Keratinocyte (primary cell): ENCODE measurements at regions not wholly inside any gene's neighbourhood (a gene's known extent, or its start where the extent isn't known, plus 50 kb on each side); places are given as distances from the start of the nearest gene placed in this dataset.

Source experiments
- EZH2 ChIP-seq: IDR thresholded peaks from one replicate; pipeline ENCODE4 v1.6.1; 2012; ENCODE audit warnings: inconsistent platforms, mild to moderate bottlenecking, low read length, moderate library complexity
- TF ChIP-seq, protein P1 (sequence below), 3 experiments: IDR thresholded peaks in 1 of 3; conservative IDR thresholded peaks in 1 of 3; optimal IDR thresholded peaks in 1 of 3; 2 replicates in 2 of 3; 3 replicates in 1 of 3; pipeline versions ENCODE3 to v1.5.1; 2011; ENCODE audit warnings: low read length in 3 of 3, mild to moderate bottlenecking in 3 of 3, moderate library complexity in 2 of 3, control low read depth in 1 of 3, inconsistent platforms in 1 of 3; ENCODE audit not compliant: insufficient read depth in 2 of 3; ENCODE audit errors: extremely low read depth in 1 of 3

DNA sequence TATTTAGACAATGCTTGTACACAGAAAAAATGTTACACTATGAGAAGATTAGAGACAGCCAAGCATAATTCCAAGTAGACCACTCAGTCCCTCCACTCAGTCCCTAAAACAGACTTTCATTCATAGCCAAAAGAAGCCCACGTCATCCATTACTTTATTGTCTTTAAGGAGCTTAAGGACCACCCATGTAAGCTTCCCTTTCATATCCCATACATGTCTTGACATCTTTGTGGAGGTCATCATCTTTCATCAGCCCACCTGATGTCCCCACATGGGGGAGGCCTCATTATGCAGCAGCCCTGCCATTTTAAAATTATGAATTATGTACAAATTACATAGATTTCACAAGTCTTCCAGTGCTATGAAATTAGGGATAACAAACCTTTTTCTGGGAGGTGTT is 92.6 kb upstream of the PALMD start:
- TF ChIP-seq, protein P1, sequence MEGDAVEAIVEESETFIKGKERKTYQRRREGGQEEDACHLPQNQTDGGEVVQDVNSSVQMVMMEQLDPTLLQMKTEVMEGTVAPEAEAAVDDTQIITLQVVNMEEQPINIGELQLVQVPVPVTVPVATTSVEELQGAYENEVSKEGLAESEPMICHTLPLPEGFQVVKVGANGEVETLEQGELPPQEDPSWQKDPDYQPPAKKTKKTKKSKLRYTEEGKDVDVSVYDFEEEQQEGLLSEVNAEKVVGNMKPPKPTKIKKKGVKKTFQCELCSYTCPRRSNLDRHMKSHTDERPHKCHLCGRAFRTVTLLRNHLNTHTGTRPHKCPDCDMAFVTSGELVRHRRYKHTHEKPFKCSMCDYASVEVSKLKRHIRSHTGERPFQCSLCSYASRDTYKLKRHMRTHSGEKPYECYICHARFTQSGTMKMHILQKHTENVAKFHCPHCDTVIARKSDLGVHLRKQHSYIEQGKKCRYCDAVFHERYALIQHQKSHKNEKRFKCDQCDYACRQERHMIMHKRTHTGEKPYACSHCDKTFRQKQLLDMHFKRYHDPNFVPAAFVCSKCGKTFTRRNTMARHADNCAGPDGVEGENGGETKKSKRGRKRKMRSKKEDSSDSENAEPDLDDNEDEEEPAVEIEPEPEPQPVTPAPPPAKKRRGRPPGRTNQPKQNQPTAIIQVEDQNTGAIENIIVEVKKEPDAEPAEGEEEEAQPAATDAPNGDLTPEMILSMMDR (optimal IDR thresholded peaks at IDR 0.05 in 1 of 3, IDR thresholded peaks at IDR 0.05 in 1 of 3, conservative IDR thresholded peaks at IDR 0.05 in 1 of 3; ENCODE audit: extremely low read depth in 1 of 3, insufficient read depth in 2 of 3, low read length in 3 of 3): no peak
- no peak for TF ChIP-seq EZH2
